SK-N-SH (cell line): ENCODE measurements at regions not wholly inside any gene's neighbourhood (a gene's known extent, or its start where the extent isn't known, plus 50 kb on each side); places are given as distances from the start of the nearest gene placed in this dataset.

Experiments used
- CTCF ChIA-PET: fragments of 300-600, 350-600 bp; formaldehyde crosslinking; extraction: SDS; loops from one replicate; lab custom pipeline; 2021; lab: Yijun Ruan, JAX
- POLR2A ChIA-PET: fragments of 350-600 bp; sonication (Branson Sonifier 250); formaldehyde crosslinking; extraction: SDS; loops from one replicate; lab custom pipeline; 2020; ENCODE audit warnings: antibody characterized with exemption, inconsistent platforms; lab: Yijun Ruan, JAX
- DNase-seq: peaks from one replicate; pipeline ENCODE4 v3.0.0; 2012
- H2AFZ ChIP-seq: fragments of 200-600 bp; sonication (generic); 2 replicates; pipeline ENCODE4 v1.8.1; 2016; ENCODE audit warnings: antibody characterized with exemption, mild to moderate bottlenecking, low read depth
- H3F3A ChIP-seq: fragments of 200-600 bp; sonication (generic); replicated peaks from 2 replicates; pipeline ENCODE3; 2016; ENCODE audit warnings: antibody characterized with exemption, mild to moderate bottlenecking; ENCODE audit not compliant: insufficient read depth
- H3K27ac ChIP-seq, 2 experiments: fragments of 200-500 bp in 1 of 2; fragments of 200-600 bp in 1 of 2; sonication (Bioruptor generic) in 1 of 2; sonication (generic), shearing (Covaris generic) in 1 of 2; 2 replicates each; pipeline versions ENCODE4 v1.5.1 to v1.6.1; 2014 to 2016; ENCODE audit warnings: low read depth in 2 of 2, inconsistent platforms in 1 of 2, low read length in 1 of 2, mild to moderate bottlenecking in 1 of 2, mixed read lengths in 1 of 2
- H3K27me3 ChIP-seq: fragments of 200-600 bp; sonication (generic), shearing (Covaris generic); 2 replicates; pipeline ENCODE4 v1.6.1; 2016; ENCODE audit warnings: mixed run types; ENCODE audit not compliant: insufficient read depth
- H3K36me3 ChIP-seq, 2 experiments: fragments of 200-500 bp in 1 of 2; fragments of 200-600 bp in 1 of 2; sonication (Bioruptor generic) in 1 of 2; sonication (generic) in 1 of 2; replicated peaks in 1 of 2; 2 replicates each; pipeline versions ENCODE3 to v1.5.1; 2014 to 2016; ENCODE audit warnings: low read length in 1 of 2, mild to moderate bottlenecking in 1 of 2; ENCODE audit not compliant: insufficient read depth in 2 of 2, control insufficient read depth in 1 of 2
- H3K4me1 ChIP-seq, 2 experiments: fragments of 200-500 bp in 1 of 2; fragments of 200-600 bp in 1 of 2; sonication (Bioruptor generic) in 1 of 2; sonication (generic), shearing (Covaris generic) in 1 of 2; 2 replicates each; pipeline versions ENCODE4 v1.5.1 to v1.6.1; 2014 to 2016; ENCODE audit warnings: low read depth in 1 of 2, low read length in 1 of 2, mixed run types in 1 of 2; ENCODE audit not compliant: insufficient read depth in 2 of 2, control insufficient read depth in 1 of 2
- H3K4me2 ChIP-seq: fragments of 200-600 bp; sonication (generic), shearing (Covaris generic); 2 replicates; pipeline ENCODE4 v1.6.1; 2017; ENCODE audit warnings: mixed run types
- H3K4me3 ChIP-seq, 2 experiments: fragments of 200-500 bp in 1 of 2; fragments of 200-600 bp in 1 of 2; sonication (Bioruptor generic) in 1 of 2; sonication (generic), shearing (Covaris generic) in 1 of 2; 2 replicates each; pipeline versions ENCODE4 v1.5.1 to v1.8.1; 2014 to 2016; ENCODE audit warnings: low read depth in 2 of 2, inconsistent platforms in 1 of 2, low read length in 1 of 2, mild to moderate bottlenecking in 1 of 2, mixed read lengths in 1 of 2, moderate library complexity in 1 of 2
- H3K79me2 ChIP-seq: fragments of 200-600 bp; sonication (generic); 2 replicates; pipeline ENCODE4 v1.8.1; 2017; ENCODE audit warnings: mild to moderate bottlenecking; ENCODE audit not compliant: insufficient read depth
- H3K9ac ChIP-seq: fragments of 200-600 bp; sonication (generic); 2 replicates; pipeline ENCODE4 v1.6.1; 2017; ENCODE audit warnings: mixed run types
- H3K9me2 ChIP-seq: fragments of 200-600 bp; sonication (generic); 2 replicates; pipeline ENCODE4 v1.6.1; 2017; ENCODE audit warnings: mixed run types
- H3K9me3 ChIP-seq: fragments of 200-600 bp; sonication (generic); 2 replicates; pipeline ENCODE4 v1.6.1; 2017; ENCODE audit warnings: mixed run types, mild to moderate bottlenecking, moderate library complexity
- H4K20me1 ChIP-seq: fragments of 200-600 bp; sonication (generic); 2 replicates; pipeline ENCODE4 v1.6.1; 2017; ENCODE audit warnings: mild to moderate bottlenecking, mixed run types; ENCODE audit not compliant: insufficient read depth
- CTCF ChIP-seq: fragments of 200-600 bp; sonication (generic); IDR thresholded peaks from 2 replicates; pipeline ENCODE4 v1.6.1; 2017; ENCODE audit warnings: antibody characterized with exemption, mild to moderate bottlenecking, moderate library complexity
- FOXM1 ChIP-seq: IDR thresholded peaks from 2 replicates; pipeline ENCODE4 v1.4.0; 2012; ENCODE audit warnings: low read depth, mild to moderate bottlenecking
- JUND ChIP-seq: IDR thresholded peaks from 2 replicates; pipeline ENCODE4 v1.4.0; 2012
- MAX ChIP-seq: IDR thresholded peaks from 2 replicates; pipeline ENCODE4 v1.4.0; 2012; ENCODE audit warnings: low read depth
- MEF2A ChIP-seq: IDR thresholded peaks from 2 replicates; pipeline ENCODE4 v1.4.0; 2012; ENCODE audit warnings: low read depth, borderline replicate concordance
- NFIC ChIP-seq: IDR thresholded peaks from 2 replicates; pipeline ENCODE4 v1.4.0; 2012; ENCODE audit warnings: borderline replicate concordance
- NRF1 ChIP-seq: IDR thresholded peaks from 2 replicates; pipeline ENCODE4 v1.6.1; 2012; ENCODE audit warnings: low read depth, mild to moderate bottlenecking, low read length
- PBX3 ChIP-seq: IDR thresholded peaks from 2 replicates; pipeline ENCODE4; 2012
- POLR2AphosphoS5 ChIP-seq: IDR thresholded peaks from 2 replicates; pipeline ENCODE4 v1.6.1; 2012; ENCODE audit warnings: low read depth, low read length
- RFX5 ChIP-seq: IDR thresholded peaks from 2 replicates; pipeline ENCODE4 v1.6.1; 2012; ENCODE audit warnings: mild to moderate bottlenecking, improper control_type of control experiment, low read length
- RXRA ChIP-seq: IDR thresholded peaks from 2 replicates; pipeline ENCODE4 v1.4.0; 2012; ENCODE audit warnings: low read depth, mild to moderate bottlenecking, borderline replicate concordance
- SMC3 ChIP-seq: IDR thresholded peaks from 2 replicates; pipeline ENCODE4 v1.6.1; 2012; ENCODE audit warnings: low read depth, low read length, improper control_type of control experiment
- USF1 ChIP-seq: IDR thresholded peaks from 2 replicates; pipeline ENCODE4 v1.4.0; 2012; ENCODE audit warnings: low read depth, borderline replicate concordance
- USF2 ChIP-seq: fragments of 150-350 bp; IDR thresholded peaks from 2 replicates; pipeline ENCODE4 v1.6.1; 2017; ENCODE audit warnings: antibody characterized with exemption, low read length, low read depth, borderline replicate concordance
- ZBTB33 ChIP-seq: IDR thresholded peaks from 2 replicates; pipeline ENCODE4 v1.4.0; 2012; ENCODE audit warnings: low read depth, borderline replicate concordance
- WGBS: methylation state at CpG from one replicate; pipeline ENCODE4 v1.1.6; 2017; ENCODE audit warnings: low lambda C conversion rate; 5-methylcytosine and 5-hydroxymethylcytosine counted together

- Histone ChIP-seq H3K4me2 (no peak overlapping the region), H3K4me3 (no peak overlapping the region), H3F3A (peaks cover 5% of the 10 kb centered on the region), H3K9me3 (no peaks in the 10 kb centered on the region), H3K27me3 (no peaks in the 10 kb centered on the region), H3K9me2 (no peaks in the 10 kb centered on the region), H2AFZ (no peak overlapping the region), H3K79me2 (no peaks in the 10 kb centered on the region), H3K36me3 (no peaks in the 10 kb centered on the region), H3K27ac (no peak overlapping the region), H4K20me1 (no peaks in the 10 kb centered on the region), H3K9ac (no peak overlapping the region), H3K4me1 (no peaks in the 10 kb centered on the region)
- DNase-seq, result no peak
- TF ChIP-seq FOXM1, result no peak
- TF ChIP-seq RFX5, result no peak
- no peak for TF ChIP-seq PBX3
- TF ChIP-seq NFIC, result no peak
- no peak for TF ChIP-seq SMC3
- TF ChIP-seq JUND, result no peak
- TF ChIP-seq MEF2A, result no peak
- no peak for TF ChIP-seq MAX
- no peak for TF ChIP-seq USF1
- no peak for TF ChIP-seq NRF1
- TF ChIP-seq RXRA, result no peak
- no peak for TF ChIP-seq CTCF
- no peak for TF ChIP-seq USF2
- TF ChIP-seq ZBTB33, result no peak
- no peak for TF ChIP-seq POLR2AphosphoS5
- 70% methylated on average over 8 of the region's 8 CpGs for WGBS
- CTCF ChIA-PET, result interaction anchor here (0.9 kb wide), 1 partner anchor 1166 kb away, joined by 3 read pairs; no protein-coding TSS in a partner anchor
- POLR2A ChIA-PET, result no interaction called here
These were observed 319.1 kb downstream of the RAPGEF2 start for GRCh38 chr4:159422019-159422418.
